ENCODE measurements at regions not wholly inside any gene's neighbourhood (a gene's known extent, or its start where the extent isn't known, plus 50 kb on each side); places are given as distances from the start of the nearest gene placed in this dataset.
A peak's percentile ranks its signal among the peaks of the same experiment; 100 is the strongest.

- Histone ChIP-seq H3K4me3 (ENCODE audit: insufficient read depth in 1 of 2, low read depth in 1 of 2, low read length in 2 of 2) (no peak overlapping the region), H3K23ac (ENCODE audit: low read length in 2 of 2) (no peak overlapping the region), H4K8ac (ENCODE audit: low read length) (no peak overlapping the region), H3K36me3 (ENCODE audit: control insufficient read depth in 1 of 2, insufficient read depth in 2 of 2, low read depth in 1 of 2, low read length in 2 of 2) (no peaks in the 10 kb centered on the region), H3K14ac (ENCODE audit: low read length in 2 of 2) (no peak overlapping the region), H3K9me3 (ENCODE audit: control insufficient read depth, low read length) (no peaks in the 10 kb centered on the region), H3K79me1 (replicated peaks; ENCODE audit: low read length, poor library complexity, severe bottlenecking) (no peaks in the 10 kb centered on the region), H2BK5ac (ENCODE audit: low read depth, low read length, poor library complexity, severe bottlenecking) (no peak overlapping the region), H3K27me3 (ENCODE audit: control insufficient read depth in 1 of 2, insufficient read depth in 1 of 2, low read length in 2 of 2) (no peaks in the 10 kb centered on the region), H2BK15ac (ENCODE audit: low read depth, poor library complexity, severe bottlenecking) (no peak overlapping the region), H3K9ac (ENCODE audit: low read length) (no peak overlapping the region), H2AFZ (ENCODE audit: low read depth, low read length) (no peak overlapping the region), H3K4me2 (ENCODE audit: low read length, poor library complexity, severe bottlenecking) (no peak overlapping the region), H2BK12ac (ENCODE audit: low read length in 2 of 2) (no peak overlapping the region), H2AK5ac (ENCODE audit: low read length, severe bottlenecking) (no peak overlapping the region), H2BK120ac (ENCODE audit: low read depth, low read length) (no peak overlapping the region), H4K91ac (ENCODE audit: low read length) (no peak overlapping the region), H3K4me1 (ENCODE audit: control insufficient read depth, insufficient read depth, low read depth, low read length) (no peaks in the 10 kb centered on the region), H3K27ac (ENCODE audit: low read length, poor library complexity, severe bottlenecking) (no peak overlapping the region), H3K18ac (ENCODE audit: low read depth in 1 of 2, low read length in 2 of 2) (no peak overlapping the region), H3K4ac (ENCODE audit: low read depth in 1 of 2, low read length in 2 of 2) (no peak overlapping the region)
- DNase-seq: no peak
- 45% methylated on average over 1 of the region's 2 CpGs for WGBS
Observed at GRCh38 chr2:176804392-176804791, 408.2 kb upstream of the HNRNPA3 start.

- H2BK5ac ChIP-seq (ENCODE audit: low read depth, low read length, poor library complexity, severe bottlenecking): no peak overlapping the region
Observed at GRCh38 chr2:176805345-176805744, 407.2 kb upstream of the HNRNPA3 start.

GRCh38 chr2:176812246-176812775 is 400.3 kb upstream of the HNRNPA3 start:
- WGBS: 64% methylated on average over 4 of the region's 5 CpGs
- H3K4me3 ChIP-seq (ENCODE audit: insufficient read depth in 1 of 2, low read depth in 1 of 2, low read length in 2 of 2): no peak overlapping the region

More at GRCh38 chr2:176805345-176805744, 407.2 kb upstream of the HNRNPA3 start:
- no peak overlapping the region for H3K18ac ChIP-seq (ENCODE audit: low read depth in 1 of 2, low read length in 2 of 2)
- no peak for DNase-seq
- H3K4me2 ChIP-seq (ENCODE audit: low read length, poor library complexity, severe bottlenecking): no peak overlapping the region
- H4K91ac ChIP-seq (ENCODE audit: low read length): no peak overlapping the region
- H2AK5ac ChIP-seq (ENCODE audit: low read length, severe bottlenecking): no peak overlapping the region
- no peak overlapping the region for H2BK12ac ChIP-seq (ENCODE audit: low read length in 2 of 2)
- no peak overlapping the region for H3K23ac ChIP-seq (ENCODE audit: low read length in 2 of 2)
- H3K79me1 ChIP-seq (replicated peaks; ENCODE audit: low read length, poor library complexity, severe bottlenecking): no peaks in the 10 kb centered on the region
- no peaks in the 10 kb centered on the region for H3K27me3 ChIP-seq (ENCODE audit: control insufficient read depth in 1 of 2, insufficient read depth in 1 of 2, low read length in 2 of 2)
- no peak overlapping the region for H3K9ac ChIP-seq (ENCODE audit: low read length)
- H2AFZ ChIP-seq (ENCODE audit: low read depth, low read length): no peak overlapping the region
- H3K36me3 ChIP-seq (ENCODE audit: control insufficient read depth in 1 of 2, insufficient read depth in 2 of 2, low read depth in 1 of 2, low read length in 2 of 2): no peaks in the 10 kb centered on the region
- H3K9me3 ChIP-seq (ENCODE audit: control insufficient read depth, low read length): no peaks in the 10 kb centered on the region
- H4K8ac ChIP-seq (ENCODE audit: low read length): no peak overlapping the region
- no peak overlapping the region for H2BK15ac ChIP-seq (ENCODE audit: low read depth, poor library complexity, severe bottlenecking)
- H3K4me3 ChIP-seq (ENCODE audit: insufficient read depth in 1 of 2, low read depth in 1 of 2, low read length in 2 of 2): no peak overlapping the region
- H3K4ac ChIP-seq (ENCODE audit: low read depth in 1 of 2, low read length in 2 of 2): no peak overlapping the region
- no peak overlapping the region for H3K14ac ChIP-seq (ENCODE audit: low read length in 2 of 2)
- H3K27ac ChIP-seq (ENCODE audit: low read length, poor library complexity, severe bottlenecking): no peak overlapping the region
- no peaks in the 10 kb centered on the region for H3K4me1 ChIP-seq (ENCODE audit: control insufficient read depth, insufficient read depth, low read depth, low read length)
- no peak overlapping the region for H2BK120ac ChIP-seq (ENCODE audit: low read depth, low read length)

GRCh38 chr2:176813156-176813555 is 399.4 kb upstream of the HNRNPA3 start:
- Histone ChIP-seq H2AFZ (ENCODE audit: low read depth, low read length) (no peak overlapping the region), H2BK12ac (ENCODE audit: low read length in 2 of 2) (no peak overlapping the region), H3K36me3 (ENCODE audit: control insufficient read depth in 1 of 2, insufficient read depth in 2 of 2, low read depth in 1 of 2, low read length in 2 of 2) (no peaks in the 10 kb centered on the region), H3K23ac (ENCODE audit: low read length in 2 of 2) (no peak overlapping the region), H3K79me1 (replicated peaks; ENCODE audit: low read length, poor library complexity, severe bottlenecking) (no peaks in the 10 kb centered on the region), H3K9ac (ENCODE audit: low read length) (no peak overlapping the region), H3K4ac (ENCODE audit: low read depth in 1 of 2, low read length in 2 of 2) (no peak overlapping the region), H3K27me3 (ENCODE audit: control insufficient read depth in 1 of 2, insufficient read depth in 1 of 2, low read length in 2 of 2) (peaks cover 0 to 11% of the 10 kb centered on the region in 2 experiments), H2BK120ac (ENCODE audit: low read depth, low read length) (no peak overlapping the region), H3K4me3 (ENCODE audit: insufficient read depth in 1 of 2, low read depth in 1 of 2, low read length in 2 of 2) (no peak overlapping the region), H3K4me1 (ENCODE audit: control insufficient read depth, insufficient read depth, low read depth, low read length) (no peaks in the 10 kb centered on the region), H2BK15ac (ENCODE audit: low read depth, poor library complexity, severe bottlenecking) (no peak overlapping the region), H3K14ac (ENCODE audit: low read length in 2 of 2) (no peak overlapping the region), H3K9me3 (ENCODE audit: control insufficient read depth, low read length) (no peaks in the 10 kb centered on the region), H2AK5ac (ENCODE audit: low read length, severe bottlenecking) (no peak overlapping the region), H3K18ac (ENCODE audit: low read depth in 1 of 2, low read length in 2 of 2) (no peak overlapping the region), H3K4me2 (ENCODE audit: low read length, poor library complexity, severe bottlenecking) (no peak overlapping the region), H3K27ac (ENCODE audit: low read length, poor library complexity, severe bottlenecking) (no peak overlapping the region), H4K8ac (ENCODE audit: low read length) (no peak overlapping the region), H2BK5ac (ENCODE audit: low read depth, low read length, poor library complexity, severe bottlenecking) (no peak overlapping the region), H4K91ac (ENCODE audit: low read length) (no peak overlapping the region)
- no peak for DNase-seq
- WGBS: 94% methylated on average over 4 of the region's 4 CpGs

More at GRCh38 chr2:176812246-176812775, 400.3 kb upstream of the HNRNPA3 start:
- H3K36me3 ChIP-seq (ENCODE audit: control insufficient read depth in 1 of 2, insufficient read depth in 2 of 2, low read depth in 1 of 2, low read length in 2 of 2): no peaks in the 10 kb centered on the region
- H2BK15ac ChIP-seq (ENCODE audit: low read depth, poor library complexity, severe bottlenecking): no peak overlapping the region
- no peak overlapping the region for H3K4ac ChIP-seq (ENCODE audit: low read depth in 1 of 2, low read length in 2 of 2)
- H3K23ac ChIP-seq (ENCODE audit: low read length in 2 of 2): peak overlapping the region in 1 of 2 experiments; percentile 13
- no peaks in the 10 kb centered on the region for H3K4me1 ChIP-seq (ENCODE audit: control insufficient read depth, insufficient read depth, low read depth, low read length)
- H2AK5ac ChIP-seq (ENCODE audit: low read length, severe bottlenecking): no peak overlapping the region
- no peak overlapping the region for H3K14ac ChIP-seq (ENCODE audit: low read length in 2 of 2)
- no peak overlapping the region for H2BK120ac ChIP-seq (ENCODE audit: low read depth, low read length)
- H2BK5ac ChIP-seq (ENCODE audit: low read depth, low read length, poor library complexity, severe bottlenecking): no peak overlapping the region
- peaks cover 0 to 11% of the 10 kb centered on the region in 2 experiments for H3K27me3 ChIP-seq (ENCODE audit: control insufficient read depth in 1 of 2, insufficient read depth in 1 of 2, low read length in 2 of 2)
- no peak overlapping the region for H4K91ac ChIP-seq (ENCODE audit: low read length)
- no peaks in the 10 kb centered on the region for H3K9me3 ChIP-seq (ENCODE audit: control insufficient read depth, low read length)
- no peaks in the 10 kb centered on the region for H3K79me1 ChIP-seq (replicated peaks; ENCODE audit: low read length, poor library complexity, severe bottlenecking)
- H3K9ac ChIP-seq (ENCODE audit: low read length): no peak overlapping the region
- H2AFZ ChIP-seq (ENCODE audit: low read depth, low read length): no peak overlapping the region
- H3K4me2 ChIP-seq (ENCODE audit: low read length, poor library complexity, severe bottlenecking): no peak overlapping the region
- no peak for DNase-seq
- H4K8ac ChIP-seq (ENCODE audit: low read length): no peak overlapping the region
- no peak overlapping the region for H2BK12ac ChIP-seq (ENCODE audit: low read length in 2 of 2)
- no peak overlapping the region for H3K27ac ChIP-seq (ENCODE audit: low read length, poor library complexity, severe bottlenecking)
- no peak overlapping the region for H3K18ac ChIP-seq (ENCODE audit: low read depth in 1 of 2, low read length in 2 of 2)
